Stomach smooth muscle (tissue), 2 donors: ENCODE measurements at regions not wholly inside any gene's neighbourhood (a gene's known extent, or its start where the extent isn't known, plus 50 kb on each side); places are given as distances from the start of the nearest gene placed in this dataset.

Experiments used
- H3K27ac ChIP-seq: one replicate; pipeline ENCODE4 v1.7.0; 2013; ENCODE audit warnings: mild to moderate bottlenecking, low read length, inconsistent platforms
- H3K27me3 ChIP-seq, 2 donors: one replicate each; pipeline ENCODE4 v1.7.0; 2013; ENCODE audit warnings: low read length in 2 of 2; ENCODE audit not compliant: insufficient read depth in 2 of 2, control insufficient read depth in 1 of 2
- H3K36me3 ChIP-seq, 2 donors: one replicate each; pipeline ENCODE4 v1.7.0; 2013; ENCODE audit warnings: low read length in 2 of 2; ENCODE audit not compliant: control insufficient read depth in 2 of 2, insufficient read depth in 2 of 2
- H3K4me1 ChIP-seq: one replicate; pipeline ENCODE4 v1.7.0; 2013; ENCODE audit warnings: low read length; ENCODE audit not compliant: control insufficient read depth, insufficient read depth
- H3K4me3 ChIP-seq, 2 donors: one replicate each; pipeline ENCODE4 v1.7.0; 2013; ENCODE audit warnings: low read length in 2 of 2
- H3K9ac ChIP-seq, 2 donors: one replicate each; pipeline ENCODE4 v1.7.0; 2013; ENCODE audit warnings: low read length in 2 of 2, mild to moderate bottlenecking in 1 of 2
- H3K9me3 ChIP-seq, 2 donors: one replicate each; pipeline ENCODE4 v1.7.0; 2013; ENCODE audit warnings: low read length in 2 of 2; ENCODE audit not compliant: control insufficient read depth in 2 of 2
- donor health status: healthy.
- donor health status: Pancreatic carcinoma.

- no peaks in the 10 kb centered on the region for H3K9me3 ChIP-seq
These were observed 204.8 kb downstream of the TLE4 start for GRCh38 chr9:79776581-79776980.

More at GRCh38 chr9:79776581-79776980, 204.8 kb downstream of the TLE4 start:
- Histone ChIP-seq H3K4me3 (no peak overlapping the region), H3K27me3 (no peaks in the 10 kb centered on the region), H3K4me1 (no peaks in the 10 kb centered on the region), H3K9ac (no peak overlapping the region), H3K36me3 (no peaks in the 10 kb centered on the region), H3K27ac (no peak overlapping the region)
